ENCODE measurements at regions not wholly inside any gene's neighbourhood (a gene's known extent, or its start where the extent isn't known, plus 50 kb on each side); places are given as distances from the start of the nearest gene placed in this dataset.
"Not testable (repeated sequence)": the region's sequence is repeated elsewhere in the genome, so short reads cannot be mapped to it uniquely, and the experiment has no call there.

- DNase-seq (ENCODE audit: low read depth) = no peak
Observed at GRCh38 chr3:67957268-67957667, 302.9 kb upstream of the SUCLG2 start.

DNA sequence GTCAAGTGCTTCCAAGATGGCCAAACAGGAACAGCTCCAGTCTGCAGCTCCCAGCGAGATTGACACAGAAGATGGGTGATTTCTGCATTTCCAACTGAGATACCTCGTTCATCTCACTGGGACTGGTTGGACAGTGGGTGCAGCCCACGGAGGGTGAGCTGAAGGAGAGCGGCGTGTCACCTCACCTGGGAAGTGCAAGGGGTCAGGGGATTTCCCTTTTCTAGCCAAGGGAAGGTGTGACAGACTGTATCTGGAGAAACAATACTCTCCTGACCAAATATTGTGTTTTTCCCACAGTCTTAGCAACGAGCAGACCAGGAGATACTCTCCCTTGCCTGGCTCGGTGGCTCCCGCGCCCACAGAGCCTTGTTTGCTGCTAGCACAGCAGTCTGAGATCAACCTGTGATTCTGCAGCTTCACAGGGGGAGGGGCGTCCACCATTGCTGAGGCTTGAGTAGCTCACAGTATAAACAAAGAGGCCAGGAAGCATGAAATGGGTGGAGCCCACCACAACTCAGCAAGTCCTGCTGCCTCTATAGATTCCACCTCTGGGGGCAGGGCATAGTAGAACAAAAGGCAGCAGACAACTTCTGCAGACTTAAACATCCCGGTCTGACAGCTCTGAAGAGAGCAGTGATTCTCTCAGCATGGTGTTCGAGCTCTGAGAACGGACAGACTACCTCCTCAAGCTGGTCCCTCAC is 293.5 kb upstream of the SUCLG2 start:
- no peak for DNase-seq (ENCODE audit: low read depth)

DNA sequence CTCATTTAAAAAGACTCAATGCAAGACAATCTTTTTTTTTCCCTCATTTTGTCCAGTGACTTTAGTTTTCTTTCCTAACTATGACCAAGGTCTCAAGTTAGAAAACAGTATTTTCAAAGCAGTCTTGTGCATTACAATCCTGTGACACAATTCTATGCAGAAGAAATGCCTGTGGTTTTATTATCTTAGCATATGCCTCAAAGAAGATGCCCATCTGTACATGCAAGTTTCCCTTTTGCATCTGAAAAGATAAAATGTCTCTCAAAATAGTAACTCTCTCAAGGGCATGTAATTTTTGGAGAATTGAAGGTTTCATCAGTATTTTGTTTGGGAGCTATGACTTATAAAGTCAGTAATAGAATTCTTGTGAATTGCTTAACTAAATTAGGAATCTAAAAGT is 292.0 kb upstream of the SUCLG2 start:
- DNase-seq (ENCODE audit: low read depth) = no peak

DNA sequence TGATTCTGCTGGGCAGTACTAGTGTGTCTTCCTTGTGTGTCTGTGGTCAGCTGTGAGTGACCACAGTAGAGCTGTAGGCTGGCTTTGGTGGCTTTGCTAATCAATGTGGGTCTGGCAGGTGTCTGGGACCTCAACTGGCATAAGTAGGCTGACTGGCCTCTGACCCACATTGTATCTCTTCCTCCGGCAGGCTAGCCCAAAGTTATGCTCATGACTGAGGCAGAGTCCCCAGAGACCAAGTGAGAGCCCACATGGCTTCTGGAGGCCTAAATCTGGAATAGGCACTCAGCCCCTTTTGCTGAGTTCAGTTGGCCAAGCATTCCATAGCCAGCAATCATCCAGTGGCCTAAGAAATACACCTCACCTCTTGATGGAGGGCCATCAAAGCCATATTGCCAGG is 289.1 kb upstream of the SUCLG2 start:
- no peak for DNase-seq (ENCODE audit: low read depth)

DNA sequence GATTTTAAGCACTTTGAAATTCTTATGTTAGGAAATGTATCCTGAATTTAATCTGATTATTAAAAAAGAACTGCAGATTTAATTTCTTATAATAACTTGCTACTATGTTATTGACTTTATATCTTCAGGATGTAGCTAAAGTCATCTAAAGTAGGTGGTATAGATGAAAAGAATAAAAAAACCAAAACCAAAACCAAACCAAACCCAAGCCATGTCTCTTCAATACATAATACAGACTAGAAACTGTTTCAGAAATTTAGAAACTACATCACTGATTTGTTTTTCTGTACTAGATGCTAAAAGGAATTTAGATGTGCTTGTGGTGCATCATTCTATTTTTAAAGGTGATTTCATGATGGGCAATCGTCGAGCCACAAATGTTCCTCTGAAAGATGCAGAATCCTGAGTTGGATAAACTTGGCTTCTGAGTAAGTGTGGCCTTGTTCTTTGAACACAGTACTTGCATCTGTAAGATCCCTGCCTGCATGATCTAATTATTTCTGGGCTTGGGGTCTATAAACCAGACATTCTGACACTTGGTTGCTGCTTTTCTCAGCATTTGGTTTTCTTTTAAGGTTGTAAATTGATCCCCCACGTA is 287.1 kb upstream of the SUCLG2 start:
- DNase-seq (ENCODE audit: low read depth) = no peak

DNA sequence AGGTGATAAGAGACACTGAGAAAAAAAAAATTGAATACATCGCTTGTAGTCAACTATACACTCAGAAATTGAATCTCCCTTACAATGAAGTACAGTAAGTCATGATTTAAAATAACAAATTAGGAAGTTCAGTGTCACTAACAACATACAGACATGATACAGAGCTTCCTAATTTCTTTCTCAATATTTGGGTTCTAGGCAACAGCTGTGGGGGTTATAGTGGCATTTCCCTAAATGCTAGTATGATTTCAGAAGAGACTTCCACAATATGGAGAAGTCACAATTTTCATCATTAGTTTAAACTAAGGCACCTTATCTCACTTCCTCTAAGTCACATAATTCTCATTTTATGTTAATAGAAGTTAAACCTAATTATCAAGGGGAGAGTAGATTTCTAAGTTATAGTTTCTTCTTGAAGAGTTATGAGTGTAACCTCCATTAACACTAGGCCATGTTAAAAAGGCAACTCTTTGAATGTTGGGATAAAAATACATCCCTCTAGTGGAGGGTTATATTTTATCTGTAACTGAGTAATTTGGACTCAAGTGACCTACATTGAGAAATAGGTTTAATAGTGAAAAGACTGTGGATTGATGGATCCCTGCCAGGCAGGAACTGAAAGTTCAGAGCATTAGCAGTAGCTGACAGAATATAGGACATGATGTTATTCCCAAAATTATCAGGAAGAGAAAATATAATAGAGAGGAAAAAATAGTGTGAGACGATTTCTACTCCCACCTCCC is 286.0 kb upstream of the SUCLG2 start:
- no peak for DNase-seq (ENCODE audit: low read depth)

- DNase-seq (ENCODE audit: low read depth) = no peak
Observed at GRCh38 chr3:67937498-67938118, 283.2 kb upstream of the SUCLG2 start.

- DNase-seq (ENCODE audit: low read depth) = not testable (repeated sequence)
Observed at GRCh38 chr3:67930394-67930793, 276.0 kb upstream of the SUCLG2 start.

DNA sequence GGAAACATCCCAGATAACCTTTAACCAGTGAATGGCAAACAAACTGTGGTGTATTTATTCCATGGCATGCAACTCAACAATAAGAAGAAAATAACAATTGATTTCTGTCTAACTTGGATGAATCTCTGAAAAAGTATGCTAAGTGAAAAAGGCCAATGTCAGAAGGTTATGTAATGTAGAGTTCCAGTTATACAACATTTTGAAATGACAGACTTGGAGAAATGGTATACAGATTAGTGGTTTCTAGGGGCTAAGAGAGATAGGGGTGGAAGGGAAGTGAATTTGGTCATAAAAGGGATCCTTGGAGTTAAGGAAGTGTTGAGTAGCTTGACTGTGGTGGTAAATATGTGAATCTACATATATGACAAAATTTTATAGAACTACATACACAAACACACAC is 269.4 kb upstream of the SUCLG2 start:
- DNase-seq (ENCODE audit: low read depth) = no peak

GRCh38 chr3:67920969-67921368 is 266.6 kb upstream of the SUCLG2 start:
- DNase-seq (ENCODE audit: low read depth) = no peak

- no peak for DNase-seq (ENCODE audit: low read depth)
Observed at GRCh38 chr3:67920311-67920710, 265.9 kb upstream of the SUCLG2 start.

DNA sequence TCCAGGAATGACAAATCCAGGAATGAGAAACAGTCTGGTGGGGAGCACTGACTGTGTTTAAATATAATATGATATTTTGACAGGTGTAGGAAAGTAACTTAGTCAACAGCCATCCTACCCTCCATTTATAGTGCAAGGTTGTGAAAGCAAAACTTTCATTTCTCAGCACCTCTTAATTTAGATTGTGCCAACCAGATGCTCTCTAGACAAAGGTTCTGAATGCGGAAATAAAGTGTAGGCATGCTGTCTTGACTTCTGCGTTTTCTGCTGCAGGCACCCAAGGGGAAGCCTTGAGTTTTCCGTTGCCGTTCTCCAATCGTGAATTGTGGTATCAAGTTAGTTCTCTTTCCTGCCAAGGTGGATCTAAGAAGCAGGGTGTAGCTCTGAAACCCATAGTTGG is 261.9 kb upstream of the SUCLG2 start:
- DNase-seq (ENCODE audit: low read depth) = no peak

DNA sequence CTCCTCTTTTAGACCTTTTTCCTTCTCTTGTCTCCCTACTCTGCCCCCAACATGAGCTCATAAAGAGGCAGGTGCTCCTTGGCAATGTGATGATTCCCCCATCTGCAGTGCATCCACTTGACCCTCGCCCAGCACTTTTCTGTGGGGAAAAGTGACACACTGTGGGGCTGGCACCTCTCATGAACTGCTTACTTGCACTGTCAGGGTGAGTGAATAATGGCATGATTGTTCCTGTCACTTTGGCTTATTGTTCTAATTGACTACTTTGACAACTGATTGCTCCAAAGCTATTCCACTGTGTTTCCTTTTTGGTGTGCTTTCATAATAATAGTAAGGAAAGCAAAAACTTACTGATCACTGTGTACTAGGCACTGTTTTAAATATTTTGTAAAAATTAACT is 253.3 kb upstream of the SUCLG2 start:
- DNase-seq (ENCODE audit: low read depth) = no peak

GRCh38 chr3:67906261-67906660 is 251.8 kb upstream of the SUCLG2 start:
- DNase-seq (ENCODE audit: low read depth) = no peak

GRCh38 chr3:67901681-67902080 is 247.3 kb upstream of the SUCLG2 start:
- no peak for DNase-seq (ENCODE audit: low read depth)

GRCh38 chr3:67898916-67899315 is 244.5 kb upstream of the SUCLG2 start:
- no peak for DNase-seq (ENCODE audit: low read depth)

DNA sequence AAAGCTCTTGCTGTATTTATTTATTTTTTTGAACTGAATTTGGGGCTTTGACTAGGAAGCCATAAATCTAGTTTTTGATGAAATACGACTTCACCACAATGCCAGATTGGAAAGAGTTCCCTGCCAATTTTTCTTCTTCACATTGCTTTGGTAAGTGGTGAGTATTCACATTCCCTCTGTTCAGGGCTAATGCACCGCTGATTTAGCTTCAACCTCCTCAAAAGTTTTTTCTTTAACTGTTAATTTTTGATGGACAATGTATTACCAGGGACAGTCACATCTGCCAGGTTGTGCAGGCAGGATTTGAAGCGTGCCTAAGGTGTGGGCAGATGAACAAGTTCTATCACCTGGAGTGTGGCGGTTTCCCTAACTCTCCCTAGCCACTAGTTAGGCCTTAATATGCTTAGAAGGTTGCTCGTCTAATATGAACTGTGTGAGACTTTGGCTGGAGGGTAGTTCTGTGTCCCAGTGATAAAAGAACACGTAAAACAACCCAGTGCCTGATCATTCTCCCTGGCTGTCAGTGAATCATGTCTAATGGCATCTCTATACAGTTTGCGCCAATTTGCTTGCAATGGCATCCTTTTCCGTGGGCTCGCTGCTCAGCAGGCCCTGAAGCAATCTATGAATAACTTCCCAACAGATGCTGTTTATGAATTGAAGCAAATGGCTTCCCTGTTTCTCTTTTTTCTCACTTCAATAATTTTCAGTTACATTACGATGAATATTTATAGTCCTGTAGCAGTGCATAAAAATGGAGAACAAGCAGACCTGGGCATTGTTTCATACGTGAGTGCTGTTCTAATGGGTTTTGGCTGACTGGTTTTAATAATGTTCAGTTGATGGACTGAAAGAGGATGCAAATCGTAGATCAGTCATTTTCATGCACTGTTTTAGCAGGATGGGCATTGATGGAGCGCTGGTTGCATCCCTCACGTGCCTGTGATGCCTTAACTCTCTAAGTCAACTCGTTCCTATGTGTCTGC is 243.2 kb upstream of the SUCLG2 start:
- no peak for DNase-seq (ENCODE audit: low read depth)

DNA sequence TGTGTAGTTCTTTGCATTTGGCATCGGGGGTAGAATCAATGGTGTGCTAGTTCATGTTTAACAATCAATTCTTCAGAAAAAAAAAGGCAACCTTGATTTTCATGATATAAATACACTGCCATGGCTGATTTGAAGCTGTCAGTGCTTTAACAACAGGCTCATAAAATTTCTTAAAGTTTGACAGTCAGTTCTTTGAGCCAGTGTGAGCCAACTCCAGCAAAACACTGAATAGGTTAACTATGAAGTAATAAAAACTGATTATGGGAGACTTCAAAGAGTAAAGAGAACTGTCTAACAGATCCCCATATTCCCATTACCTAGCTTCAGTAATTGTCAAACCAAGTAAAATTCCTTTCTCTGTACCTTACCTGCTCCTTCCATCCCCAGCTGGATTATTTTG is 241.7 kb upstream of the SUCLG2 start:
- DNase-seq (ENCODE audit: low read depth) = no peak

DNA sequence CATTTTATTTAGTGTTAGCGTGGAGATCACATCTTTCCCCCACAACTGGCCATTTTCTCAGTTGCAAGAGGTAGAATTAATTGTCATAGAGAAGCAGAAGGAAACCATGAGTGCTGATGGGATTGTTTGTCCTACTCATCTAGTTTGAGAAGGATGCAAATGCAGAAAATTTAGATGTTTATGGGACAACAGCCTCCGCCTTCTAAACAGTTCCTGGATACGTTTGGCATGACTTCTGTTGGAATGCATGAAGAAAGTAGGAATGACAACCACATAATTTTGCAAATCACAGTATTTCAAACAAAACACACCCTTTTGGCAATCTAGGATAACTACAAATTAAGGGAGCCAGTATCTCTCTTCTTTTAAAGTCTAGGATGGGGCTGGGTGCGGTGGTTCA is 240.1 kb upstream of the SUCLG2 start:
- no peak for DNase-seq (ENCODE audit: low read depth)

GRCh38 chr3:67884345-67884744 is 229.9 kb upstream of the SUCLG2 start:
- DNase-seq (ENCODE audit: low read depth) = no peak

DNA sequence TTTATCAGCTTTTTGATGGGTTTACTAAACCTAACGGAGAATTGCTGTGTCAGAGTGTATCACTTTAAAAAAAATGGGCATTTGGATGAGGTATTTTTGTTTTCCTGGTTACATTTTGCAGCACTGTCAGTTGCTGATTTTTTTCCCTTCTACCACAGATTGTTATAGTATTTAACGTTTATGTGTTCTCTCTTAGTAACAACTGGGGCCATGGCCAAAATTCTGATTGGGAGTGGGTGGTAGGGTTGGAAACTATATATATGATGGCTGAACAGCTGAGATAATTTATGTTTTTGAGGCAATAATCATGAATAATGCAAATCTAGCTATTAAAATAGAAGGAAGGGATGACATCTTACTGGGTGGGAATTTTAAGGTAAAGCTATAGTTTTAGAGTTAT is 229.4 kb upstream of the SUCLG2 start:
- DNase-seq (ENCODE audit: low read depth) = no peak

GRCh38 chr3:67882981-67883380 is 228.6 kb upstream of the SUCLG2 start:
- DNase-seq (ENCODE audit: low read depth) = no peak

Measured in RPMI7951 (cell line).